ENCODE measurements at regions not wholly inside any gene's neighbourhood (a gene's known extent, or its start where the extent isn't known, plus 50 kb on each side); places are given as distances from the start of the nearest gene placed in this dataset.
"Not testable (repeated sequence)": the region's sequence is repeated elsewhere in the genome, so short reads cannot be mapped to it uniquely, and the experiment has no call there.

DNA sequence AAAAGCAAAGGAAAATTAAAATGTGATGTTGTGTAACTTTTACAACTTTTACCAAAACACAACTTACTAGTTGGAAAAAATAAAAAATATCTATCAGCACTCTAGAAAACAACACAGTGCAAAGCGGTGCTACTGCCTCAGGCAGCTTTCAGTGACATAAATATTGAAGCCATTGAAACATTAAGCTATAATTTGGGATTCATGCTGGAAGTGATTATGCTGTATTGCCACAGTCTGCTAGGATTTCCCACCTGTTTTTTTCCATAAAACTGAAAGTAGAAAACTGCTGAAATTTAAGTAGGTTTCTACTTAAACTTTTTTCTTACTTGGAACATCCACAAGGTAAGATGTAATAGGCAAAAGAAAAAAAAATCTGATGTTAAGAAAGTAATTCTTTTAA is 674.4 kb downstream of the KCNT2 start:
- no peak for DNase-seq (ENCODE audit: low spot score)

DNA sequence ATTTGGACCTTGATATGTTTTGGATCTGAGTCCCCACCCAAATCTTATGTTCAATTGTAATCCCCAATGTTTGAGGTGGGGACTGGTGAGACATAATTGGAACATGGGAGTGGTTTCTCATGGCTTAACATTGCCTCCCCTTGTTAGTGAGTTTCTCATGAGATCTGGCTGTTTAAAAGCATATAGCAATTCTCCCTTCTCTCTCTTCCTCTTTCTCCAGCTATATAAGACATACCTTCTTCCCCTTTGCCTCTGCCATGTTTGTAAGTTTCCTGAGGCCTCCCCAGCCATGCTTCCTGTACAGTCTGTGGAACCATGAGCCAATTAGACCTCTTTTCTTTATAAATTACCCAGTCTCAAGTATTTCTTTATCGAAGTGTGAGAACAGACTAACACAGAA is 692.4 kb downstream of the KCNT2 start:
- no peak for DNase-seq (ENCODE audit: low spot score)

DNA sequence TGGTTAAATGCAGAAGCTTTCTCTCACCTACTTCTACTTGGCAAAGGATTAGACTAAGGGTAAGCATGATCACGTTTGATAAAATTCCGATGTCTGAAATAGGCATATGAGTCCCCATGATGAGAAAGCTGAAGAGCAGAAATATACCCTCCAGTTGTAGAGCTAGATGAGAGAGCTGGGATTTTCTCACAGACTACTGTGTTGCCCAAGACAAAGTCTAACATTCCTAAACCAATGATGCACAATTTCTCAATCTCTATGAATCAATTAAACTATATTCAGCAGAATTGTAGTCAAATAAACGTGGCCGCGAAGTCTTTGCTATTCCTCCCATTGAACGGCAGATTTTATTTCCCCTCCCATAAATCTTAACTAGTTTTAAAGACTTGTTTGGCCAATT is 699.2 kb downstream of the KCNT2 start:
- no peak for DNase-seq (ENCODE audit: low spot score)

DNA sequence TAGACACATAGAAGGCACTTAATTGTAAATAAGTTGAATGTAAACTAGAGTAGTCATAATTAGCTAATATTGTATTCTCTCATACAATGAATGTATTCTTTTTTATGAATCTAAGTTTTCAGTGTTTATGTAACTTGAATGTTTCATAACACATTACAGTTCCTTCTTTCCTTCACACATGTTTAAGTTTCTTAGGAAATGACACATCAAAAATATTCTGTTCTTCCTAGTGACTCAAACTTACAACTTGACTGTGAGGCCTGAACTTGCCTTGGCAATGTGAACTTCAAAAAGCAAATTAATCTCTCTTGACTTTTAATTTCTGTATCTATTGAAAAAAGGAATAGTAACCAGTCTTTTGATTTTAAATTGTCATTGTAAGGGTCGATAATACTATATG is 700.1 kb downstream of the KCNT2 start:
- no peak for DNase-seq (ENCODE audit: low spot score)

DNA sequence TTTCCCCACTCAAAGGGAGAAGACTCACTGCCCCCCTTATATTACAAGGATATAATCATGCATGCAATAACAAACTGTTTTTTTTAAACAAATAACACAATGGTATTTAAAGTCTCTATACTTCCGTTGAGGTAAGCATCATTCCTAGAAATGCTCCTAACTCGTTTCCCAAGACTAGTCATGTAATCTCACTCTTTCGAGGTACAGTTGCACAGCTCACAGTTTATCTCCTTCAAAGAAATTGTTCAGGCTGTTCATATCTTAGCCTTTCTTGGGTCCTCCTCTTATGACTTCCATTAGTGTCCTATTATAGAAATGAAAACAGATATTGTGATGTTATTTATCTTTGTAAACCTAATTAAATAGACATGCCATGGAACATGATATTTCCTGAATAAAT is 705.0 kb downstream of the KCNT2 start:
- no peak for DNase-seq (ENCODE audit: low spot score)

DNA sequence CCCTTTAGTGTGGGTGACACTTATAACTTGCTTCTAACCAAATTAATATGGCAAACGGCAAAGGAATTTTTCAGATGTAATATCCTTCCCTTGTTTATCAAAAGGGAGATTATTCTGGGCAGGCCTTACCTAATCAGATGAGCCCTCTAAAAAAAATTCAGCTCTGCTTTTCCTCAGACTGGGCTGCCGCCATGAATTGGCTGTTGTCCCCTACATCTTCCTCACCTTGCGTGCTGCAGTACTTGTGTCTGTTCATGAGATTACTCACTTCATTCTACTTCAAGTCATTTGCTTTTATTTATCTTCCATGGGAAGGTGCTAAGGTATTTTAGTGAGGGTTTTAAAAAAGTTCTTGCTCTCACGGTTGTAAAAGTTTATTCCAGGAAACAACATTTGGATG is 705.5 kb downstream of the KCNT2 start:
- DNase-seq (ENCODE audit: low spot score): no peak

DNA sequence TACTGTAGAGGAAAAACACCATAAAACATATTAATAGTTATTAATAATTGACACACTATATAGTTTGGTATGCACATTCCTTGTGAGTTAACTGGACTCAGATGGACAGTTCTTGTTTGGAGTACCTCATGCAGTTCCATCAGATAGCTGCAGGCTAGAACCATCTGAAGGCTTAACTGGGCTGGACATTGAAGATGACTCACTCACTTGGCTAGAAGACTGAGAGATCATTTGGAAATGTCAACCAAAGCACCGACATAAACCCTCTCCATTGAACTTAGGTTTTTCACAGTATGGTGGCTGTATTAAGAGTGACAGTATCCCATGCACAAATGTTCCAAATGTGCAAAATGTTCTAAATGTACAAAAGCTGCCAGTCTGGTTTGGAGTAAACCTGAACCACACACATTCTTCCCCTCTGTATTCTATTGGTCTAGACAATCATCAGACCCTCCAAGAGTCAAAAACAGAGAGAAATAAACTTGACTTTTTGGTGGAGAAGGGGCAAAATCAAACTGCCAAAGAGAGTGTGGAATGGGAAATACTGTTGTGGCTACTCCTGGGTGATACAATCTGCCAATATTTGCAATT is 708.4 kb downstream of the KCNT2 start:
- no peak for DNase-seq (ENCODE audit: low spot score)

DNA sequence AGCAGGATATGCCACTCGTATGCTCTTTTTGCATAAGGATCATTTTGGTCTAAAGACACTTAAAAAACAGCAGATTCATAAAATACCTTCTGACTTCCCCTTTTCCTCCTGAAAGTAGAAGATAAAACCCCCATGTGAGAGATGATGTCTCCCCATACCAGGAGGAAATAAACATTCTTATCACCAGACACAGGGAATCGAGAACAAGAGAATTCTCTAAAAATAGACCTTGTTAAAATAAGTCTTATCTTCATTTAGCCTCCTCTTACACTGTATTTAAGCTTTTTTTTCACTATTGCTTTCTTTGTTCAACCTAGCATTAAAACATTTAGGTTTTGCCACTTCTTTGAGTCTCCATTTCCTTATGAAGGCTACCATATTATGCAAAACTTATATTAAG is 709.3 kb downstream of the KCNT2 start:
- no peak for DNase-seq (ENCODE audit: low spot score)

DNA sequence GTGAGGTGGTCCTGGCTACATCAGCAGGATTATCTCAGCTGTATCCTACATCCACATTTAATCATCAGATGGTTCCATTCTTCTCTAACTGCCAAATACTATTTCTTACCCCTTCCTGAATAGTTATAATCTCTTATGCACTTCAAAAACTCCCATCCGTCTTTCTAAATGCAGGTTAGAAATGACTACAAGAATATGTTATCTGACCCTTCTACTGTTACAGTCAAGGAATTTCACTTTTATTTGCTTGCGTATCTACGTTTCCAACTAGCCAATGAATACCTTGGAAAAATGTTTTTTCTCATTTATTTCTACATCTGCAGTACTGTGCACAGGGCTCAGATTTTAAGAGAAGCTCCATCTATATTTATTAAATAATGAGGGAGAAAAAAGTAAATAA is 709.9 kb downstream of the KCNT2 start:
- no peak for DNase-seq (ENCODE audit: low spot score)

DNA sequence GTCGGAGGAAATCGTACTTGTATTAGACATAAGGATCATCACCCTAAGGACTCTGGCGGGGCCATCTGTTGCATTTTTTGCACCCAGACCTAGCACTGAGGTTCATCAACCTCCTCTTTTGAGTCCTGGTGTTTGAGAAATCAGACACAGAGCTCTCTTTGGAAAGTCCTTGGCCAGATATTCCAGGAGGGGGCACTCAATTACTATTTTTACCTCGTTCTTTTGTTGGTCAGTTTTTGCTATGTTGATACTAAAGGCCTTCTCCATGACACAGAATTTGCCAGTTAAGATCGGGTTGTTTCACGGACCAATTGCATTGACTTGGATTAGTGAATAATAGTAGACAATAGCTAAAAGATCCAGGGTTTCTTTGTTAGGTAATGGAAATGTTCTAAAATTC is 711.2 kb downstream of the KCNT2 start:
- no peak for DNase-seq (ENCODE audit: low spot score)

DNA sequence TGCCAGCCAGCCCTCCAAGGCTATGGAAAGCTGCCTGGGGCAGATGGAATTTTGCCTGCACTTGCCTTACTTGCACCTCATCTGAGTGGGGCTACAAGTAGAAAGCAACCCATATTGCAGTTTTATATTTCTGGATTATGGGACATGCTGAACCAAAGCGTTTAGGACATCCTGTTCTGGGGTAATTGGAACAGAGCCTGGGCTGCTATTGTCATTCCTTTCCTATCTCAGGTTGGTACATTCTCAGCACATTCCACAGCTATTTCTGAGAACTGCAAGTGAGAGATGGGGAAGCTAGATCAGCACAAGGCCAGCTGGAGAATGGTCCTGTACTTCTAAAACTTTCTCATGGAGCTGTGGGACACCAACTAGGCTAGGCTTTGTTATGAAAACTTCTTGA is 713.8 kb downstream of the KCNT2 start:
- no peak for DNase-seq (ENCODE audit: low spot score)

DNA sequence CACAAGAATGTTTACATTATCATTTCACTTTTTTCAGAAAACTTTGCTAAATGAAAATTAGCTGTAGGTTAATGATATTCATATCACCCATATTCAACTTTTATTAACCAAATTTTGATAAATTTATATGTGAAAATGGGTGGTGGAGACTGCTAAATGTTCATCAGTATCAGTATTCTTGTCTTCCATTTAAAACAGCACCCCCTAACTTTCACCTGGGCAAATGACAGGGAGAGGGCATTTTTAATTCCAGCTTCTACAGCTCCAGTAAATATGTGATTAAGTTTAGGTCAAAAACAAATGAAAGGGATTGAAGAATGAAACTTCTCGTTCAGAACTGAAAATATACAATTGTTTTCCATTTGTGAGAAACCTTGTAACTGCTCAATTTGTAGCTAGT is 722.2 kb downstream of the KCNT2 start:
- DNase-seq (ENCODE audit: low spot score): no peak

DNA sequence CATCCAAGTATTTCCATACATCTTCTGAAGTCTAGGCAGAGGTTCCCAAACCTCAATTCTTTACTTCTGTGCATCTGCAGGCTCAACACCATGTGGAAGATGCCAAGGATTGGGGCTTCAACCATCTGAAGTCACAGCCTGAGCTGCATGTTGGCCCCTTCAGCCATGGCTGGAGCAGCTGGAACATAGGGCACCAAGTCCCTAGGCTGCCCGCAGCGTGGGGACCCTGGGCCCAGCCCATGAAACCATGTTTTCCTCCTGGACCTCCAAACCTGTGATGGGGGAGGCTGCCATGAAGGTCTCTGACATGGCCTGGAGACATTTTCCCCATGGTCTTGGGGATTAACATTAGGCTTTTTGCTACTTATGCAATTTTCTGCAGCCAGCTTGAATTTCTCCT is 729.8 kb downstream of the KCNT2 start:
- DNase-seq (ENCODE audit: low spot score): no peak

DNA sequence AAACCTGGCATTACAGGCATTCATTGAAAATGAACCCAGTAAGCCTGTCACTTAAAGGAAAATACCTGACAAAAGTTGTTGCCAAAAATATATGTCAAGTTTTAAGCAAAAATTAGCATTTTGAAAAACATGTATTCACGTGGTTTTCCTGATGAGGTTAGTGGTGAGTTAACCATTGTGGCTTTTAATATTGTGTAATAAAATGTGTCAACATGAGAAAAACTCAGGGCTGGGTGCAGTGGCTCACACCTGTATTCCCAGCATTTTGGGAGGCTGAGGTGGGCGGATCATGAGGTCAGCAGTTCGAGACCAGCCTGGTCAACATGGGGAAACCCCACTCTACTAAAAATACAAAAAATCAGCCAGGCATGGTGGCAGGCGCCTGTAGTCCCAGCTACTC is 731.4 kb downstream of the KCNT2 start:
- no peak for DNase-seq (ENCODE audit: low spot score)

DNA sequence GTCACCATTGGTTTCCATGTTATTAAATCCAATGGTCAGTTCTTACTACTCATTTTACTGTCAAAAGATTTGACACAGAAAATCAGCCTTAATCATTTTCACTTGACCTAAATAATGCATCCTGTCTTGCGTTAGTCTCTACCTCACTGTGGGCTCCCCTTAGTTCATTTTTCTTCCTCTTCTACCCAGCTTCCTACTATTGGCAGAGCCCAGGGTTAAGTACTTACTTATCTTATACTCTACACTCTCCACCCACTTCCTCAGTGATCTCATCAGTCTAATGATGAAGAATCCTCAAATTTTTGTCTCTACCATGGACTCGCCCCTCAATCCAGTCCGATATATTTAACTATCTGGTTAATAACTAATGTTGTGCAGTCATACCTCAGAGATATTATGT is 735.9 kb downstream of the KCNT2 start:
- DNase-seq (ENCODE audit: low spot score): no peak

DNA sequence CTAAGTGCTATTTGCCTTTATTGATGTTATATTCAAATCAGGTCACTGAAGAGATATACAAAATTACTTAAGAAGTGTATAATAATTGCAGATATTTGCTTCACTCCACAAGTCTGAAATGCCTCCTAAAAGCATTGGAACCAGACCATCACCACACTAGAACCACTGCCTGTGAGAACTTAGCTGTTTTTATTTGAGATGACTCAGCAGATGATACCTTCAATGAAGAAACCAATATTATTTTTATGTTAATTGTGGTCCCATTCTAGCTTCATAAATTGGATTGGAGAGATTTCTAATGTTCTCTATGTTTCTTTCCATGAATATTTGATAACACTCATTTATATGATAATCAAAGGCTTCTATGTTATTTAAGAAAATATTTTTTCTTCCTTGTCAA is 740.6 kb downstream of the KCNT2 start:
- DNase-seq (ENCODE audit: low spot score): no peak

DNA sequence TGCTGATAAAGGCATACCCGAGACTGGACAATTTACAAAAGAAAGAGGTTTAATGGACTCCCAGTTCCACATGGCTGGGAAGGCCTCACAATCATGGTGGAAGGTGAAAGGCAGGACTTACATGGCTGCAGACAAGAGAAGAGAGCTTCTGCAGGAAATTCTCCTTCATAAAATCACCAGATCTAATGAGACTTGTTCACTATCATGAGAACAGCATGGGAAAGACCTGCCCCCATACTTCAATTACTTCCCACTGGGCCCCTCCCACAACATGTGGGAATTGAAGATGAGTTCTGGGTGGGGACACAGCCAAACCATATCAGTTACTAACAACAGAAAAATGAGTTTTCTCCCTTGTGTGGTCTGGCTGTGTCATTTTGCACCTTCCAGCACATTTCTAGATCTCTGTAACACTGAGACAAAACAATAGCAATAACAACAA is 741.4 kb downstream of the KCNT2 start:
- DNase-seq (ENCODE audit: low spot score): peak; percentile 62

DNA sequence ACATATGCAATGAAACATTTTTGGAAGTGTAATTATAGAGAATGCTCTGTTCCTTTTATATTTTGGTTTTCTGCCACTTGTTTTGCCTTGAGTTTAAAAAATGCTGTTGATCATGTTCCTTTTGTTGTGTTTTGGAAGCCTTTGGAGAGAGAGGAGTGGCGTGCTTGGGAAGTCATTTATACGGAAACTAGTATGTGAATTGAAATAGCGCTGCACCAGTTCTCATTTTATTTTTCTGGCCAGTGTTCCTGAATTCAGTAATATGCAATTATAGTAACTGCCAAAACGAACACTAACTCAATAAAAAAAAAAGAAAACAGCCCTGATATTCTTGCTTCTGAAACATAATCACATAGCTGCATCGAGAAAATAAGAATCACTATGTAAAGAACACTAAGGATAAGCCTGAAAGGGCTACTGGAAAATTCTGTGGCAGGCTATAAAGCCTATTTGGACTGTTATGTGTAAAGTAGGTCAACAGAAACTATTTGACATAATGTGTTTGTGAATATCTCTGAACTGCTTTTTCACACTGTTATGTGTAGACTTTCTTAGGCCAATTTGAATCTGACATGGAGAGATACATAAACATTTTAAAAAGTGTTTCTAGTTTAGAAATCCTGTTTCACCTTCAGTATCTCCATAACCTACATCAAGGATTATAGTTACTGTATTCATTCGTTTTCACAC is 742.0 kb downstream of the KCNT2 start:
- no peak for DNase-seq (ENCODE audit: low spot score)

DNA sequence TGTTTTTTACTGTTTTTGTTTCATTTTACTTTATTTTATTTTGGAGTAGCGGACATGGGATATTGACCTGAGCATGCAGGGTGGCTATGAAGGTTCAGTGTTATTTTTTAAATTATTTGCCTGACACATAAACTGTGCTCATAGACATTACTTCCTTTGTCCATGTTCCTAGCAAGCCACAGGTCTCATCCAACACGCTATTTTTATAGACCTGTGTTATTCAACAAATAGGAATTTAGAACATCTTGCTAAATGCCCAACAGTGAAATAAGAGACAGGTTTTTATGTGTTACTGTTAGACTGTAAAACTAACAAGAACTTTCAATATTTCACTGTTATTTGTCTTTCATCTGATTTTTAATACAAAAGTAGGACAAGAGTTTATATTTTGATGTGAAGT is 756.4 kb downstream of the KCNT2 start:
- DNase-seq (ENCODE audit: low spot score): no peak

DNA sequence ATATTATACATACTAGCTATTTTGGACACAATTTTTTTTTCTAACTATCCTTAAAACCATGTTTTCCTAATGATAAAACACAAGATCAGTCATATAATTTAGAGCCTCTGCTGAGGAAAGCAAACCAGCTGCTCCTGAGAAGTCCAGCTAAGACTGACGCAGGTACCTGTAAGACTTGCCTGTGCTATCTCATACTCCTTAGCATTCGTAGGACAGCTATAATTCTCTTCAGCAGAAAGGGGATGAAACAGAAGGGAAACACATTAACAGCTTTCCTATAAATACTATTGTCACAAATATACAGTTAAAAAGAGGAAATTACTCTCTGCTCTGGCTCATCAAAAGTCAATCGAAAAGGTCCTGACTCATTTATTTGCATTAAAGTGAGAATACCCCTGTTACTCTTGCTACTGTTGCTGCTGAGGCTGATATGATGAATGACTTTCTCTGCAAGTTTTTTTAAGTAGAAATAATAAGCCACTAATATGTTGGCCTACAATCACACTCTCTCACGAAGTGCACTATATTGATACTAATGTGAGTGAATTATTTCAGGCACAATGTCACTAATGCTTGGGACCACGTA is 757.1 kb downstream of the KCNT2 start:
- DNase-seq (ENCODE audit: low spot score): no peak

DNA sequence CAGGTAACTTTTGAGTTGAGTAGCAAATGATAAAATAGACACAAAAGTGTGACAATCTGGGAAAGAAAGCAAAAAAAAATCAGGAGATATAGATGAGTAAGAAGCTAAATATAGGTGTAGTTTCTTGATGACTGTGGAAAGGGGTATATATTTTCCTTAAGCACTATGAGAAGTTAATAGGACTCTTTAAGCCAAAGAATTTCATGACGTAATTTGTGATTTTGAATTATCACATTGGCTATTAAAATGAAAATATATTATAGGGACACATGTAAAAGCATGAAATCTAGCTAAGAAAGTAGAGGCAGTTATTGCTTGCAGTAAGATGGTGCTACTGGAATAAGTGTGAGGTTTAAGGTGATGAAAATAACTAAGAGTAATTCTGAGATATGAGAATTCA is 759.1 kb downstream of the KCNT2 start:
- no peak for DNase-seq (ENCODE audit: low spot score)

DNA sequence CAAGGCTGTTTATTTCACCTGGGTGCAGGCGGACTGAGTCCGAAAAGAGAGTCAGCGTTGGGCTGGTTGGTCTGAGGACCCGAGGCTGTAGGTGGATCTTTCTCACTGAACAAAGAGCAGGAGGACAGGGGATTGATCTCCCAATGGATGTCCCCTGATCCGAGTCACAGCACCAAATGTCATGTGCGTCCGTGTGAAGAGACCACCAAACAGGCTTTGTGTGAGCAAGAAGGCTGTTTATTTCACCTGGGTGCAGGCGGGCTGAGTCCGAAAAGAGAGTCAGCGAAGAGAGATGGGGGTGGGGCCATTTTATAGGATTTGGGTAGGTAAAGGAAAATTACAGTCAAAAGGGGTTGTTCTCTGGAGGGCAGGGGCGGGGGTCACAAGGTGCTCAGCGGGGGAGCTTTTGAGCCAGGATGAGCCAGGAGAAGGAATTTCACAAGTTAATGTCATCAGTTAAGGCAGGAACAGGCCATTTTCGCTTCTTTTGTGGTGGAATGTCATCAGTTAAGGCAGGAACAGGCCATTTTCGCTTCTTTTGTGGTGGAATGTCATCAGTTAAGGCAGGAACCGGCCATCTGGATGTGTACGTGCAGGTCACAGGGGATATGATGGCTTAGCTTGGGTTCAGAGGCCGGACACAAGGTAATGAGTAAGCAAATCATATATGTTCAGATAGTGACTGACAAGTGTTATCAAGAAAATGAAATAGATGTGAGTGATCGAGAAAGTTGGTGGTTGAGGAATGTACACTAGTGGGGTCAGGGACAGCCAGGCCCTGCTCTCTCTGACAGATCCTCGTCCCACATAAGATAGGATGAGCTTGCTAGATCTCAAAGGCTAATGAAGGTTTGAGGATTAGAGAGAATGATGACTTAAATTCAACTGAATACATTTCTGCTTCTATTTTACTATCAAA is 760.0 kb downstream of the KCNT2 start:
- DNase-seq (ENCODE audit: low spot score): not testable (repeated sequence)

DNA sequence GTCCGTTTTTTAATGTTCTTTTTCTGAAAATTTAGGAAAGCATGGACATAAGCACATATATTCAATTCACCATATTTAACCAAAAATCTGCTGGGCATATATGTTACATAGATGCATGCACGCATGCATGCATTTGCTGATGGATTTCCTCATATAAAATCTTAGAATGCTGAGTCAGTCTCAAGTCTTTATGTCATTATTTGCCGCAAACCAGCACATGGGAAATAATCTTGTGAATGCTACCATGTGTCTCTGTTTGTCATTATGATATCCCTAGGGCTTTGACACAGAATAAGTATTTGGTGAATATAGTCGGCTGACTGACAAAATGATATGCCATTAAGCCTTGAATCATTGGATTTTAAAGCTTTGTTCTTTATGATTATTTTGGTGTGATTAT is 776.5 kb downstream of the KCNT2 start:
- DNase-seq (ENCODE audit: low spot score): no peak
